BE2C (cell line): ENCODE measurements at regions not wholly inside any gene's neighbourhood (a gene's known extent, or its start where the extent isn't known, plus 50 kb on each side); places are given as distances from the start of the nearest gene placed in this dataset.
"Not testable (repeated sequence)": the region's sequence is repeated elsewhere in the genome, so short reads cannot be mapped to it uniquely, and the experiment has no call there.

Experiments used
- DNase-seq: peaks from one replicate; pipeline ENCODE4 v3.0.0-alpha.2; 2020
- H3K27me3 ChIP-seq: fragments of 250-450 bp; sonication (Bioruptor Pico); 2 replicates; pipeline ENCODE4 v1.5.1; 2020; ENCODE audit warnings: mild to moderate bottlenecking
- H3K36me3 ChIP-seq: fragments of 250-450 bp; sonication (Bioruptor Pico); 2 replicates; pipeline ENCODE4 v1.5.1; 2020; ENCODE audit warnings: mild to moderate bottlenecking
- H3K4me1 ChIP-seq: fragments of 250-450 bp; sonication (Bioruptor Pico); 2 replicates; pipeline ENCODE4 v1.5.1; 2020
- H3K4me3 ChIP-seq: 2 replicates; pipeline ENCODE4 v1.5.1; 2011; ENCODE audit warnings: low read depth, low read length
- H3K9me3 ChIP-seq: fragments of 250-450 bp; sonication (Bioruptor Pico); 2 replicates; pipeline ENCODE4 v1.5.1; 2020
- CTCF ChIP-seq: IDR thresholded peaks from 2 replicates; pipeline ENCODE4 v1.5.1; 2012; ENCODE audit warnings: mild to moderate bottlenecking, low read depth, low read length

- H3K36me3 ChIP-seq = no peaks in the 10 kb centered on the region
- no peaks in the 10 kb centered on the region for H3K27me3 ChIP-seq
- H3K4me1 ChIP-seq = no peaks in the 10 kb centered on the region
- DNase-seq = no peak
- no peaks in the 10 kb centered on the region for H3K9me3 ChIP-seq
- no peak overlapping the region for H3K4me3 ChIP-seq
- TF ChIP-seq CTCF = no peak
These were observed 451.0 kb upstream of the TRPC7 start for GRCh38 chr5:136816327-136816726.

- Histone ChIP-seq H3K4me1 (no peaks in the 10 kb centered on the region), H3K36me3 (no peaks in the 10 kb centered on the region), H3K4me3 (no peak overlapping the region), H3K27me3 (no peaks in the 10 kb centered on the region), H3K9me3 (no peaks in the 10 kb centered on the region)
- TF ChIP-seq CTCF = no peak
- DNase-seq = no peak
These were observed 449.5 kb upstream of the TRPC7 start for GRCh38 chr5:136814619-136815378.

- not testable (repeated sequence) for DNase-seq, H3K27me3 ChIP-seq, H3K4me3 ChIP-seq, H3K4me1 ChIP-seq, H3K9me3 ChIP-seq, H3K36me3 ChIP-seq
These were observed 446.9 kb upstream of the TRPC7 start for GRCh38 chr5:136812270-136812669.

- TF ChIP-seq CTCF = no peak
- H3K27me3 ChIP-seq = no peaks in the 10 kb centered on the region
- H3K4me3 ChIP-seq = no peak overlapping the region
- no peaks in the 10 kb centered on the region for H3K4me1 ChIP-seq
- H3K36me3 ChIP-seq = no peaks in the 10 kb centered on the region
- H3K9me3 ChIP-seq = no peaks in the 10 kb centered on the region
- DNase-seq = no peak
These were observed 446.2 kb upstream of the TRPC7 start for GRCh38 chr5:136811551-136811950.

- no peak overlapping the region for H3K4me3 ChIP-seq
- TF ChIP-seq CTCF = no peak
- H3K36me3 ChIP-seq = no peaks in the 10 kb centered on the region
- no peaks in the 10 kb centered on the region for H3K27me3 ChIP-seq
- H3K9me3 ChIP-seq = no peaks in the 10 kb centered on the region
- DNase-seq = no peak
- no peaks in the 10 kb centered on the region for H3K4me1 ChIP-seq
These were observed 445.7 kb upstream of the TRPC7 start for GRCh38 chr5:136811086-136811485.

- no peak for TF ChIP-seq CTCF
- no peak overlapping the region for H3K4me3 ChIP-seq
- no peak for DNase-seq
- no peaks in the 10 kb centered on the region for H3K9me3 ChIP-seq
- no peaks in the 10 kb centered on the region for H3K36me3 ChIP-seq
- H3K4me1 ChIP-seq = no peaks in the 10 kb centered on the region
- no peaks in the 10 kb centered on the region for H3K27me3 ChIP-seq
These were observed 445.0 kb upstream of the TRPC7 start for GRCh38 chr5:136810261-136810801.
